H1 (cell line): ENCODE measurements at regions not wholly inside any gene's neighbourhood (a gene's known extent, or its start where the extent isn't known, plus 50 kb on each side); places are given as distances from the start of the nearest gene placed in this dataset.

ENCODE experiments used
- CTCF ChIA-PET: fragments of 300-600 bp; sonication (Branson Sonifier 250); formaldehyde crosslinking; loops from one replicate; lab custom pipeline; 2021; ENCODE audit not compliant: partially characterized antibody; lab: Charles Lee
- POLR2A ChIA-PET: fragments of 300-600 bp; sonication (Branson Sonifier 250); formaldehyde crosslinking; loops from one replicate; lab custom pipeline; 2021; ENCODE audit warnings: inconsistent platforms; ENCODE audit not compliant: partially characterized antibody; lab: Charles Lee
- DNase-seq, 2 experiments: peaks; one replicate each; pipeline versions ENCODE4 v3.0.0 to v3.0.0-alpha.2; 2010 to 2022; ENCODE audit warnings: low spot score in 2 of 2, low read depth in 1 of 2, mixed read lengths in 1 of 2
- FAIRE-seq: peaks from 2 replicates; lab custom pipeline; 2011; peaks lifted over from hg19 to GRCh38; lab: Jason Lieb, UNC
- H2AFZ ChIP-seq: 2 replicates; pipeline ENCODE4 v1.8.1; 2012; ENCODE audit warnings: low read length, inconsistent platforms
- H2AK5ac ChIP-seq: 2 replicates; pipeline ENCODE4 v1.6.1; 2013; ENCODE audit warnings: low read depth, low read length
- H2BK120ac ChIP-seq: replicated peaks from 2 replicates; pipeline ENCODE3; 2013; ENCODE audit warnings: low read depth, low read length, inconsistent platforms
- H2BK12ac ChIP-seq: 2 replicates; pipeline ENCODE4 v1.6.1; 2013; ENCODE audit warnings: low read depth, low read length
- H2BK15ac ChIP-seq: 2 replicates; pipeline ENCODE4 v1.6.1; 2013; ENCODE audit warnings: low read length
- H2BK20ac ChIP-seq: 2 replicates; pipeline ENCODE4 v1.6.1; 2013; ENCODE audit warnings: low read length
- H2BK5ac ChIP-seq: 2 replicates; pipeline ENCODE4 v1.6.1; 2013; ENCODE audit warnings: low read depth, low read length
- H3K14ac ChIP-seq: 2 replicates; pipeline ENCODE4 v1.6.1; 2013; ENCODE audit warnings: inconsistent platforms; ENCODE audit not compliant: insufficient read length
- H3K18ac ChIP-seq: 2 replicates; pipeline ENCODE4 v1.6.1; 2013; ENCODE audit warnings: low read length; ENCODE audit errors: extremely low read depth
- H3K23ac ChIP-seq: 2 replicates; pipeline ENCODE4 v1.6.1; 2013; ENCODE audit warnings: inconsistent platforms; ENCODE audit not compliant: insufficient read length
- H3K23me2 ChIP-seq: 2 replicates; pipeline ENCODE4 v1.6.1; 2013; ENCODE audit warnings: low read depth, low read length
- H3K27ac ChIP-seq: 2 replicates; pipeline ENCODE4 v1.6.1; 2011; ENCODE audit warnings: low read depth, low read length, inconsistent platforms
- H3K27me3 ChIP-seq, 4 experiments: replicated peaks in 1 of 4; 1 replicate in 1 of 4; 2 replicates in 3 of 4; pipeline versions ENCODE4 v1.6.1 to v1.8.1; 2011 to 2013; ENCODE audit warnings: low read length in 3 of 4, mild to moderate bottlenecking in 3 of 4, inconsistent platforms in 2 of 4, mixed read lengths in 2 of 4, moderate library complexity in 1 of 4; ENCODE audit not compliant: control insufficient read depth in 3 of 4, insufficient read depth in 3 of 4; ENCODE audit errors: extremely low read depth in 1 of 4
- H3K36me3 ChIP-seq, 4 experiments: 2 replicates each; pipeline versions ENCODE4 v1.6.1 to v1.8.1; 2011 to 2013; ENCODE audit warnings: mild to moderate bottlenecking in 4 of 4, low read length in 3 of 4, moderate library complexity in 2 of 4, control low read depth in 1 of 4, inconsistent platforms in 1 of 4; ENCODE audit not compliant: insufficient read depth in 4 of 4, control insufficient read depth in 2 of 4
- H3K4ac ChIP-seq: replicated peaks from 2 replicates; pipeline ENCODE3; 2013; ENCODE audit warnings: low read length, low read depth, mixed read lengths, inconsistent platforms; ENCODE audit not compliant: insufficient read length
- H3K4me1 ChIP-seq, 4 experiments: replicated peaks in 1 of 4; 1 replicate in 1 of 4; 2 replicates in 3 of 4; pipeline versions ENCODE4 v1.6.1 to v1.8.1; 2011 to 2013; ENCODE audit warnings: low read length in 3 of 4, inconsistent platforms in 2 of 4, mixed read lengths in 1 of 4; ENCODE audit not compliant: insufficient read depth in 4 of 4, control insufficient read depth in 3 of 4
- H3K4me2 ChIP-seq, 2 experiments: 2 replicates each; pipeline versions ENCODE4 v1.6.1 to v1.8.1; 2011 to 2013; ENCODE audit warnings: low read depth in 2 of 2, low read length in 2 of 2, control low read depth in 1 of 2, inconsistent platforms in 1 of 2, mild to moderate bottlenecking in 1 of 2; ENCODE audit not compliant: insufficient read depth in 1 of 2
- H3K4me3 ChIP-seq, 4 experiments: fragments of 200-600, 300-600 bp in 1 of 4; sonication (generic), shearing (Covaris generic), sonication (Bioruptor Twin) in 1 of 4; 2 replicates each; pipeline versions ENCODE4 v1.5.1 to v1.8.1; 2011 to 2016; ENCODE audit warnings: low read length in 4 of 4, low read depth in 3 of 4, control low read depth in 2 of 4, inconsistent platforms in 2 of 4, mild to moderate bottlenecking in 2 of 4, mixed read lengths in 1 of 4, moderate library complexity in 1 of 4; ENCODE audit not compliant: insufficient read depth in 2 of 4; ENCODE audit errors: extremely low read depth in 1 of 4
- H3K56ac ChIP-seq: replicated peaks from 2 replicates; pipeline ENCODE3; 2013; ENCODE audit warnings: low read depth, mild to moderate bottlenecking, mixed read lengths, low read length, inconsistent platforms; ENCODE audit not compliant: insufficient read length
- H3K79me1 ChIP-seq: 2 replicates; pipeline ENCODE4 v1.6.1; 2013; ENCODE audit warnings: low read depth, low read length, control low read depth
- H3K79me2 ChIP-seq, 2 experiments: 2 replicates each; pipeline versions ENCODE4 v1.6.1 to v1.8.1; 2012 to 2013; ENCODE audit warnings: low read length in 2 of 2, mild to moderate bottlenecking in 2 of 2, inconsistent platforms in 1 of 2; ENCODE audit not compliant: insufficient read depth in 2 of 2, control insufficient read depth in 1 of 2
- H3K9ac ChIP-seq, 4 experiments: replicated peaks in 1 of 4; 1 replicate in 1 of 4; 2 replicates in 3 of 4; pipeline versions ENCODE4 v1.6.1 to v1.8.1; 2011 to 2013; ENCODE audit warnings: low read depth in 3 of 4, low read length in 3 of 4, control low read depth in 2 of 4, mild to moderate bottlenecking in 2 of 4, moderate library complexity in 2 of 4, inconsistent platforms in 1 of 4; ENCODE audit errors: extremely low read depth in 1 of 4
- H3K9me3 ChIP-seq, 2 experiments: 2 replicates each; pipeline versions ENCODE4 v1.6.1 to v1.8.1; 2012 to 2013; ENCODE audit warnings: mild to moderate bottlenecking in 2 of 2, moderate library complexity in 2 of 2, control low read depth in 1 of 2, inconsistent platforms in 1 of 2, low read depth in 1 of 2, low read length in 1 of 2, mixed read lengths in 1 of 2; ENCODE audit not compliant: insufficient read depth in 2 of 2
- H4K20me1 ChIP-seq, 2 experiments: replicated peaks in 1 of 2; 2 replicates each; pipeline versions ENCODE3 to v1.8.1; 2011 to 2013; ENCODE audit warnings: inconsistent platforms in 2 of 2, low read length in 2 of 2, mild to moderate bottlenecking in 1 of 2; ENCODE audit not compliant: insufficient read depth in 2 of 2, control insufficient read depth in 1 of 2
- H4K5ac ChIP-seq: 2 replicates; pipeline ENCODE4 v1.6.1; 2013; ENCODE audit warnings: low read length, low read depth, mixed read lengths, inconsistent platforms; ENCODE audit not compliant: insufficient read length
- H4K8ac ChIP-seq: 2 replicates; pipeline ENCODE4 v1.8.0; 2013; ENCODE audit warnings: mild to moderate bottlenecking, moderate library complexity, low read length, inconsistent platforms; ENCODE audit not compliant: insufficient read depth; ENCODE audit errors: extremely low read depth
- H4K91ac ChIP-seq: replicated peaks from 2 replicates; pipeline ENCODE3; 2013; ENCODE audit warnings: low read length, mixed read lengths, inconsistent platforms; ENCODE audit not compliant: insufficient read length
- BACH1 ChIP-seq: IDR thresholded peaks from 2 replicates; pipeline ENCODE4 v1.6.1; 2012; ENCODE audit warnings: low read length, improper control_type of control experiment
- BCL11A ChIP-seq, 2 experiments: IDR thresholded peaks; one replicate each; pipeline ENCODE4 v1.6.1; 2011; ENCODE audit warnings: low read depth in 2 of 2, low read length in 2 of 2, mild to moderate bottlenecking in 2 of 2
- FOSL1 ChIP-seq: IDR thresholded peaks from 2 replicates; pipeline ENCODE4 v1.6.1; 2011; ENCODE audit warnings: mild to moderate bottlenecking, low read depth, low read length, moderate library complexity; ENCODE audit not compliant: insufficient read depth
- GABPA ChIP-seq: IDR thresholded peaks from 2 replicates; pipeline ENCODE4 v1.6.1; 2011; ENCODE audit warnings: mild to moderate bottlenecking, low read length, moderate library complexity, borderline replicate concordance; ENCODE audit not compliant: insufficient read depth
- HDAC2 ChIP-seq, 2 experiments: fragments of 300-600 bp in 1 of 2; sonication (generic) in 1 of 2; IDR thresholded peaks; 2 replicates each; pipeline ENCODE4 v1.6.1; 2011 to 2012; ENCODE audit warnings: low read depth in 2 of 2, low read length in 2 of 2, mild to moderate bottlenecking in 2 of 2, moderate library complexity in 2 of 2, borderline replicate concordance in 1 of 2, inconsistent platforms in 1 of 2
- JUN ChIP-seq: IDR thresholded peaks from 2 replicates; pipeline ENCODE4 v1.6.1; 2011; ENCODE audit warnings: low read depth, mild to moderate bottlenecking, improper control_type of control experiment, low read length
- NRF1 ChIP-seq: IDR thresholded peaks from 2 replicates; pipeline ENCODE4 v1.6.1; 2011; ENCODE audit warnings: mild to moderate bottlenecking, low read depth, low read length, improper control_type of control experiment
- POLR2A ChIP-seq, 2 experiments: IDR thresholded peaks; 1 replicate in 1 of 2; 2 replicates in 1 of 2; pipeline ENCODE4 v1.6.1; 2011; ENCODE audit warnings: low read depth in 2 of 2, low read length in 2 of 2, mild to moderate bottlenecking in 2 of 2; ENCODE audit errors: control extremely low read depth in 1 of 2
- POLR2AphosphoS5 ChIP-seq: IDR thresholded peaks from 2 replicates; pipeline ENCODE4 v1.6.1; 2011; ENCODE audit warnings: low read depth, low read length
- SAP30 ChIP-seq: fragments of 300-600 bp; sonication (generic); IDR thresholded peaks from 2 replicates; pipeline ENCODE4 v1.7.1; 2012; ENCODE audit warnings: low read length, moderate library complexity, mild to moderate bottlenecking, inconsistent platforms; ENCODE audit not compliant: insufficient read depth, insufficient replicate concordance
- SUZ12 ChIP-seq: fragments of 200-600 bp; sonication (generic); IDR thresholded peaks from 2 replicates; pipeline ENCODE4 v1.6.1; 2012; ENCODE audit warnings: mild to moderate bottlenecking, inconsistent platforms, low read length, moderate library complexity, mixed read lengths
- WGBS, 2 experiments: shearing (Covaris generic) in 1 of 2; methylation state at CpG; one replicate each; pipeline versions ENCODE4 v1.1.6 to v1.1.7; 2013 to 2015; ENCODE audit warnings: low lambda C conversion rate in 2 of 2, mixed read lengths in 2 of 2, inconsistent platforms in 1 of 2, low coverage in 1 of 2, missing lambda C conversion rate in 1 of 2; ENCODE audit not compliant: insufficient replicate concordance in 2 of 2, insufficient coverage in 1 of 2, insufficient read length in 1 of 2; ENCODE audit errors: extremely low coverage in 1 of 2, missing lambda C conversion rate in 1 of 2; 5-methylcytosine and 5-hydroxymethylcytosine counted together
- TF ChIP-seq, protein P1 (sequence below), 3 experiments: IDR thresholded peaks; 1 replicate in 2 of 3; 2 replicates in 1 of 3; pipeline versions ENCODE4 v1.5.1 to v1.6.1; 2011; ENCODE audit warnings: low read length in 3 of 3, mild to moderate bottlenecking in 3 of 3, inconsistent platforms in 2 of 3, low read depth in 1 of 3, moderate library complexity in 1 of 3; ENCODE audit not compliant: insufficient read depth in 1 of 3; ENCODE audit errors: control extremely low read depth in 1 of 3

DNA sequence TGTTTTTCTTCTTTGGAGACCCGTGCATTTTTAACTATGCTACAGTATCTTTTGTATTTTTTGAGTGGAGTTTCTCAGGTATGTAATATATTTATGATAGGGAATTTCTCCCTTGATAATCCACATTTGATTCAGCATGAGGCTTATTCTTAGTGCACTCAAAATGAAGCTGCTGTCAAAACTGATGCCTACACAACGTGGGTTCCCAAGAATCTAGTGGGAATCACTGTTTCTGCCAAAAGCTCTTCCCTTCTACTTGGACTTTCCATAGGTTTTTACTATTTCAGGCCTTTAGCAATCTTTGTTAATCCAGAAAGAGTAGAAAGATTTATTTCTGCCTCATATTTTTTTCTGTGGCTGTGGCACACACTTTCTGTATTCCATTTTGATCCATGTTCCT, 1003.7 kb downstream of the SLITRK5 start:
- H3K4me2 ChIP-seq: no peak overlapping the region
- H3K36me3 ChIP-seq: no peaks in the 10 kb centered on the region
- H3K23ac ChIP-seq: no peak overlapping the region
- no peak overlapping the region for H3K27ac ChIP-seq
- no peaks in the 10 kb centered on the region for H3K79me2 ChIP-seq
- ChIA-PET CTCF (no interaction called here), POLR2A (no interaction called here)
- no peak overlapping the region for H2BK5ac ChIP-seq
- no peak overlapping the region for H2AK5ac ChIP-seq
- no peaks in the 10 kb centered on the region for H3K27me3 ChIP-seq
- H2BK120ac ChIP-seq: no peak overlapping the region
- H4K8ac ChIP-seq: no peak overlapping the region
- no peak overlapping the region for H4K91ac ChIP-seq
- H4K5ac ChIP-seq: no peak overlapping the region
- no peaks in the 10 kb centered on the region for H4K20me1 ChIP-seq
- 0 out of 4 replicates have a peak, but pooled peaks cover 0 to 2% of the 10 kb centered on the region in 2 experiments for H3K9me3 ChIP-seq
- no peak overlapping the region for H3K14ac ChIP-seq
- H2AFZ ChIP-seq: no peak overlapping the region
- no peaks in the 10 kb centered on the region for H3K4me1 ChIP-seq
- no peak overlapping the region for H3K4ac ChIP-seq
- 100% methylated on average over 2 of the region's 2 CpGs; no CpG with 5 or more reads in 1 of the 2 experiments for WGBS, 2 experiments
- H2BK15ac ChIP-seq: no peak overlapping the region
- no peak for FAIRE-seq
- no peak overlapping the region for H2BK12ac ChIP-seq
- H3K9ac ChIP-seq: no peak overlapping the region
- H2BK20ac ChIP-seq: no peak overlapping the region
- DNase-seq: no peak
- no peak overlapping the region for H3K4me3 ChIP-seq
- H3K56ac ChIP-seq: no peak overlapping the region
- H3K23me2 ChIP-seq: no peaks in the 10 kb centered on the region
- no peaks in the 10 kb centered on the region for H3K79me1 ChIP-seq
- H3K18ac ChIP-seq: no peak overlapping the region
- TF ChIP-seq BACH1: no peak
- TF ChIP-seq HDAC2 (IDR thresholded peaks at IDR 0.05; ENCODE audit: borderline replicate concordance in 1 of 2, low read depth in 2 of 2, low read length in 2 of 2): no peak
- no peak for TF ChIP-seq SAP30
- TF ChIP-seq FOSL1: no peak
- TF ChIP-seq, protein P1, sequence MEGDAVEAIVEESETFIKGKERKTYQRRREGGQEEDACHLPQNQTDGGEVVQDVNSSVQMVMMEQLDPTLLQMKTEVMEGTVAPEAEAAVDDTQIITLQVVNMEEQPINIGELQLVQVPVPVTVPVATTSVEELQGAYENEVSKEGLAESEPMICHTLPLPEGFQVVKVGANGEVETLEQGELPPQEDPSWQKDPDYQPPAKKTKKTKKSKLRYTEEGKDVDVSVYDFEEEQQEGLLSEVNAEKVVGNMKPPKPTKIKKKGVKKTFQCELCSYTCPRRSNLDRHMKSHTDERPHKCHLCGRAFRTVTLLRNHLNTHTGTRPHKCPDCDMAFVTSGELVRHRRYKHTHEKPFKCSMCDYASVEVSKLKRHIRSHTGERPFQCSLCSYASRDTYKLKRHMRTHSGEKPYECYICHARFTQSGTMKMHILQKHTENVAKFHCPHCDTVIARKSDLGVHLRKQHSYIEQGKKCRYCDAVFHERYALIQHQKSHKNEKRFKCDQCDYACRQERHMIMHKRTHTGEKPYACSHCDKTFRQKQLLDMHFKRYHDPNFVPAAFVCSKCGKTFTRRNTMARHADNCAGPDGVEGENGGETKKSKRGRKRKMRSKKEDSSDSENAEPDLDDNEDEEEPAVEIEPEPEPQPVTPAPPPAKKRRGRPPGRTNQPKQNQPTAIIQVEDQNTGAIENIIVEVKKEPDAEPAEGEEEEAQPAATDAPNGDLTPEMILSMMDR (IDR thresholded peaks at IDR 0.05; ENCODE audit: control extremely low read depth in 1 of 3, insufficient read depth in 1 of 3, low read depth in 1 of 3, low read length in 3 of 3): no peak
- no peak for TF ChIP-seq SUZ12
- no peak for TF ChIP-seq BCL11A (IDR thresholded peaks at IDR 0.05; ENCODE audit: low read depth in 2 of 2, low read length in 2 of 2)
- no peak for TF ChIP-seq POLR2A (IDR thresholded peaks at IDR 0.05; ENCODE audit: control extremely low read depth in 1 of 2, low read depth in 2 of 2, low read length in 2 of 2)
- no peak for TF ChIP-seq POLR2AphosphoS5
- TF ChIP-seq NRF1: no peak
- TF ChIP-seq JUN: no peak
- no peak for TF ChIP-seq GABPA
